DMS53 treated with DMSO at 0.1 percent for 48 hours (cell line): ENCODE measurements at regions not wholly inside any gene's neighbourhood (a gene's known extent, or its start where the extent isn't known, plus 50 kb on each side); places are given as distances from the start of the nearest gene placed in this dataset.
A peak's percentile ranks its signal among the peaks of the same experiment; 100 is the strongest.
"Not testable (repeated sequence)": the region's sequence is repeated elsewhere in the genome, so short reads cannot be mapped to it uniquely, and the experiment has no call there.

Experiments used
- DNase-seq: peaks from one replicate; lab custom pipeline; 2025; ENCODE audit not compliant: unreplicated experiment; lab: John Stamatoyannopoulos, UW

DNA sequence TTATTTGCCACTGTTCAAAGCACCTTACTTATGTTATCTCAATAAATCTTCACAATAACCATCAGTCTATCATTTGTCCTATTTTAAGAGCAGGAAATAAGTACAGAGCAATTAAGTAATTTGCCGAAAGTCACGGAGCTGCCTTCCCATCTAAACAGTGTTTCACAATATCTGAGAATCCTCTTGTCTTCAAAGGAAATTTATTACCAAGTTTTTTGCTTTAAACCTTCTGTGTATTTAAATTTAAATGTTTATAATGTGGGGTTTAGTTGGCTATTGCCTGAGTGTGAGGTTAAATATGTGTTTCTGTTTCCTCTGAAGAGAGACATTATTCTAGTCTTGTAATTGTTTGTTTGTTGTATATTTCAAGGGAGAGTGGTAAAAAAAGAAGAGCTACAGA lies 633.1 kb downstream of the EFNB2 start:
- DNase-seq, result no peak

- no peak for DNase-seq
Observed at GRCh38 chr13:105897575-105897974, 637.9 kb downstream of the EFNB2 start.

DNA sequence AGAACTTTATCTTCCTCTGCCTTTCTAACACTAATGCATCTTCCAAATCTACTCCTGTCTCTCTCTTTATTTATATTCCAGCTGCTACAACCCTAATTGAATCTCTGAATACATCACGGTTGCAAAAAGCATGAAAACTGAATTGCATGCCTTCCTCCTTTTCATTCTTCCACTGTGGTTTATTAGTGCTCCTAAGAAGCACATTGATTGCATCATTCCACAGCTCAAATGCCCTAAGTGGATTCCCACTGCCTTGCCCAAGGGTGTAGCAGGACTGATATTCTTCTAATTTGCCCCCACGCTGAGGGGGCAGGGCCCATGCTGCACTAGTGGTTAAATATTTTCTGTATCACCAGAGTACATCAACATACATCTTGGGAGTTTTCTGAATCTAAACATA lies 640.8 kb downstream of the EFNB2 start:
- no peak for DNase-seq

DNA sequence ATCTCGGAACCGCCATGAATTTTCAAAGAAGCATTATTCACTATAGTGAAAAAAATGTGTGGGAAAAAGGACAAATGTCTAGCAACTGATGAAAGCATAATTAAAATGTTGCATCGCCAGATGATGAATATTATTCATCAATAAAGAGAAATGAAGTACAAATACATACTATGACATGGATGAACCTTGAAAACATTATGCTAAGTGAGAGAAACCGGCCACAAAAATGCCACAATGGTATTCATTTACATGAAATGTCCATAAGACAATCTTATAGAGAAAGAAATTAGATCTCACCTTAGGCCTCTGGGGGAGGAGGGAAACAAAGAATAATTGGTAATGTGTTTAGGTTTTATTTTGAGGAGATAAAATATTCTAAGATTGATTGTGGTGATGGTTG lies 645.0 kb downstream of the EFNB2 start:
- no peak for DNase-seq

DNA sequence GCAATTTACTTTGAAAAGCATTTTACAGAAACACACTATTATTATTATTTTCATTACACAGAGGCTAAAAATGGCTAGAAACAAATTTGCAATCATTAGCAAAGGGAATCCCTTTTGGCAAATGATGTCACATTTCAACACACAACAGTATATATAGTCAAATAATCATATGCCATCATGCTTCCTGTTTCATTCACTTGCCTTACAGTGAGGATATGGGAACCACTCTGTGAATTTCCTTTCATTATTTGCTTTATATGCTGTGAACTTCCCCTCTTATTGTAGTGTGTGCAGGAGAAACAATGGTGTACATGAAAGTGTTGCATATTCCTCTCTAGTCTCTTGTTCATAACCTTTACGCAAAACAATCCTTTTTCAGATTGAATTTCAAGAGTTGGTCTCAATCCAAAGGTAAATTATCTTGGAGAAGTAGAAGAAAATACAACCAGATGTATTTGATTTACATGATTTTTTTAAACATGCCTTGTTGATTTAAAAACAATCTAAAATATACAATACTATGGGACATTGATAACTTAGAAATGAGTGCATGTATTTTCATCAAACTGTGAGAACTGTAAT lies 657.3 kb downstream of the EFNB2 start:
- DNase-seq, result no peak

DNA sequence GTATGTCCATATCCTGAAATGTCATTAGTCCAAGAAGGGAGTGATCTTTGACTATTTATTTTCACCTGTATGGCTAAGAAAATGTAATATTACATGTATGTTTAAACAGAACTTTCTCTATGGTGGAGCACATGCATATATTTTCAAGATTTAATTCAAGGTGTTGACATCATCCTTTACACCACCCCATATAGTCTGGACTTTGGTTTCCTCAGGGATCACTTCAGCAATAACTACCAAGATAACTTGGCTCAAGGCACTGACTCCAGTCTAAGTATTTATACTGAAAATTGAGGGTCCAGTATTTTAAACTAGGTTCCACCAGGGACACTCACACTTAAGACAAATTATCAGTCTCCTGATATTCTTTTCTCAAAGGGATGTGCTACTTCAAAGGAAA lies 660.6 kb downstream of the EFNB2 start:
- DNase-seq, result no peak

- DNase-seq, result no peak
Observed at GRCh38 chr13:105871768-105872167, 663.7 kb downstream of the EFNB2 start.

- no peak for DNase-seq
Observed at GRCh38 chr13:105871326-105871725, 664.1 kb downstream of the EFNB2 start.

DNA sequence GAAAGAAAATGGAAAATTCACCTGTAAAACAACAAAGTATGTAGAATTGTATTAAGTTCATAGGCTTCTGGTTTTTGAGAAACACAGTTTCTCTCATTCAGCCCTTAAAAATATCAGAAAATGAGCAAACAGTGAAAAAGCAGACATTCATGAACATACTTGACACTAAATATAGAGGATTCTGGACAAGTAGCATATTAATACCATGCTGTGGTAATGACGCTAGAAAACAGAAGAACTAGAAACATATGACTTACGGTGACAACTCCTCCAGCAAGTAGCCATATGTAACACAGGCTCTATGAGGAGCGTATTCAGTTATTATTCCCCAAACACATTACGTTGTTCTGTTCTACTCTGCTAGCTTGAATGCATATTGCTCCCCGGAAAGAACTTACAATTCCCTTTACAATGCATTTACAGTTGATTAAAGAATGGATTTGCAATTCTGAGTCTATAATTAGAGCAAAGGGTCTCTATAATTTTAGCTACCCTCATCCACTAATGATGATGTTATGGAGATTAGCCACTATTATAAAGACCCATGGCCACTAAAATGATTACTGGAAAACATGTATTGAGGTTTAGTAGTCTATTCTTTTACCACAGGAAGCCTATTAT lies 672.1 kb downstream of the EFNB2 start:
- no peak for DNase-seq

DNA sequence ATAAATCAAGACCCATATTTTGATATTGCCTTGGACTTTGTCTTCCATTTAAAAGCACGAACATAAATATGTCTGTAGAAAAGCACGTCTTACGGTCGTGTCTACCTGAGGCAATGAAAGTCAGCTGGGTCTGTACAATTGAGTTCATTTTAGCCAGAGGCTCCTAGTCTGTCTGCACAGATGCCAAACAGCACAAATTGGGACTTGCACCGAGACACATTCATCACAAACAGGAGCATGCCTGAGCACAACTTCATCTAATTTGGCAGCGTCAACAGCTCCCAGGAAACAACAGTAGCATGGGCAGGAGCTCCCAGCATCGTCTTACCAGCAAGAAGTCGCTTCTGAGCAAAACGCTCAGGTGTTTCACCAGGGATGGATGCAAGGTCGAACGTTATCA lies 687.0 kb downstream of the EFNB2 start:
- no peak for DNase-seq

GRCh38 chr13:105847527-105848291 lies 687.8 kb downstream of the EFNB2 start:
- peak; percentile 39 for DNase-seq

DNA sequence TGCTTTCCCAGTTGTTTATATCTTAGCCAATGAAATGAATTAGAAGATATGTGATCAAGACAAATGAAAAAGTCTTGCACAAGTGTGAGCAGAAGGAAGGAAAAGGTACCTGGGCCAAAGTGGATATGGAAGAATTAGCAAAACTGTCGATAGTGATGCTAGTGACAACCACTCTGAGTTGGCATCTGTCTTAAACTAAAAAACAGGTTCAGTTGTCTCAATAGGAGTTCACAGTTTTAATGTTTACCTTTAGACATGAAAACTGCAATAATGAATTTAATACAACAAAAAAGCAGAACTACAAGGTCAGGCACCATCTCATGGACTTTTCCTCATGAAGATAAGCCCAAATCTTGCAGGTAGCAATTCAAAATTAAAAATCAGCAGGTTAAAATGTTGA lies 688.5 kb downstream of the EFNB2 start:
- DNase-seq, result no peak

- DNase-seq, result no peak
Observed at GRCh38 chr13:105841286-105841685, 694.2 kb downstream of the EFNB2 start.

DNA sequence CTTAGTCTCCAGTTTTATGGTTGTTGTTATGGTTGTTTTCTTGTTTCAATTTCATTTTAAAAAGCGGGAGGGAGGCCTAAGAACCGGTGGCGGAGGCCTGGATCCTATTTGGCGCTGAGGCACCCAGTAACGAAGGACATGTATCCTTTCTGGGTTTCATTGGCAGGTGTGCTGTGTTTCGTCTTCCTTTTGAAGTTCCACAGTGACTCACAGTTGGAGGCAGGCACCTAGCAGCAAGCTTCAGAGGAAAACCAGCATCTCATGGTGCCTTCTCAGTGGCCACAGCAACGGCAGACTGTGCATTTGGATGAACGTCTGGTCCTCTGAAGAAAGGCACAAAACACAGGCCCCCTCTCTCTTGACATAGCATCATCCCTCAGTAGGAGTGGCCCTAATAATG lies 697.2 kb downstream of the EFNB2 start:
- no peak for DNase-seq

- DNase-seq, result not testable (repeated sequence)
Observed at GRCh38 chr13:105837295-105837694, 698.2 kb downstream of the EFNB2 start.

- no peak for DNase-seq
Observed at GRCh38 chr13:105830821-105831220, 704.6 kb downstream of the EFNB2 start.

DNA sequence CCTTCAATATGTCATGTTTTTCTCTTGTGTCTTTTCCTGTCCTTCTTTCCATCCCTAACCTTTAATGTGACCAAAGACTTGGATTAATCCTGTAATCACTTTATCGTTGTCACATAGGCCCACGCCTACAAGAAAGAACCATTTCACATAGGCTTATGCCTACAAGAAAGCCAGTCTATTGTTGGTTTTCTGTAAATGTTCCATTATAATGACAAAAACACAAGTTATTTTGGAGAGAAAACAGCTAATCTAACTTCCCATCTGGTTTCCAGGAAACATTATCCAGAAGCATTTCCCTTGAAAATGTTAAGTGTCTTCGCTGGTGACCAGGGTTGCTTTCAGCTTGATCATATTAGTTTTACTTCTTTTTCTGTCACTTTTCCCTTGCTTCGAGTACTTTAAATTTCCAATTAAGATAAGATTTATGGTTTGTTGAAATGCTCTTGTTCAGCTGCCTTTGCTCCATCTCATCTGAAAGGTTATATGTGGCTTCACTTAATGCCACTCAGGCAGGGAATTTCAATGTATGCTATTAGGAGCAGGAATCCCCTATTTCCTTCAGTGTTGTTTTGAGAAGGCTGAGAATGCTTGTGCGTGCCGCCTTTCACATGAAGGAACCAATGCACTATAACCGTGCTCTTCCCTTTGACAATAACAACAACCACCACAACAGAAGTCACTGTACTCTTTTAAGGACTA lies 708.2 kb downstream of the EFNB2 start:
- DNase-seq, result no peak

GRCh38 chr13:105825071-105825470 lies 710.4 kb downstream of the EFNB2 start:
- DNase-seq, result no peak

DNA sequence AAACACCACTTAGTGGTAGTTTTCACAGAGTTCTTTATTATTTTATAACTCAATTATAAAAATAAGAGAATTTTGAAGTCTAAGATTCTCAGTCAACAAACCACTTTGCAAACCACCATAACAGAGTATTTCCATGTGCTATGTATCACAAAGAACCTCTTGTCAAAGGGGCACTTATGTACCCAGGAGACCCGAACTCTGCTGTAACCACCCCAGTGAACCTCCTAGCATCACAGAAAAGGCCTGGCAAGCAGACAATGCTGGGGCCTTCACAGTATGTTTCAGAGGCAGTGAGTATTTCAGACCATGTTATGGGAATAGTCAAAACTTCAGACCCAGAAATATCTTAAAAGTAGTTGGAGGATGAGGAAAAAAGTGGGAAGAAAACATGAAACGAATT lies 714.1 kb downstream of the EFNB2 start:
- DNase-seq, result no peak

DNA sequence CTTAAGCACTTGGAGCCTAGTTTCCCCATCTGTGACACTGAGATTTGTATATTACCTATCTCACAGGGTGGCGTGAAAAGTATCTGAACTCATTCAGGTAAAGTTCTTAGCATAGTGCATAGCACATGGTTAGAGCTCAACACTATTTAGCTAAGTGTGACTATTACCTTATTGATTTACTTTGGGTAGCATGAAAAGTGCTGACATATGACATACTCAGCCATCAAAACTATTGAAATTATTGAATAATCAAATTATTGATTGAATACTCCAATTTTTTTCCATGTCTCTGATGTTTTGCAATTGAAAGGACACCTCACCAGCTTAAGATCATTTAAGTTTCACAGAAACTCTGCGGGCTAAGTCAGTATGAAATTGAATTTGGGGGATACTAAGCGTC lies 715.0 kb downstream of the EFNB2 start:
- no peak for DNase-seq

- DNase-seq, result no peak
Observed at GRCh38 chr13:105817498-105817897, 718.0 kb downstream of the EFNB2 start.

DNA sequence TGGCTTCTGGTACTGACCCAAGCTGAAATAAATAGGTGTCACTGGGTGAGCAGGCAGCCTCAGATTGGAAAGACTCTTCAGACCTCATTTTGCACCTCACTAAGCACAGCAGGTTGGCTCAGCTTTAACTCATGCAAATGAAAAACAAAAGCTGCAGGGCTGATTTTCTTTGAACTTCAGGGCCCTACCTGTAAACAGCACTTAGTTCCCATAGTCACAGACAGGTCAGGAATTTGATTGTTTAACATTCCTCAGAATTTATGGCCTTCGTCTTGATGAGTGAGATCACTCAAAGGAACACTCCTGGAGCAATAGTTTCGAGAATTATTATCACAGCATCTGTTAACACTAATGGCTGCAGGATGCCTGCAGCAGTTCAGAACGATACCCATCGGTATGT lies 718.5 kb downstream of the EFNB2 start:
- DNase-seq, result no peak
